Breast epithelium (tissue), 3 donors: ENCODE measurements at regions not wholly inside any gene's neighbourhood (a gene's known extent, or its start where the extent isn't known, plus 50 kb on each side); places are given as distances from the start of the nearest gene placed in this dataset.

Experiments
- CTCF ChIP-seq, 3 donors: fragments of 450-650 bp; IDR thresholded peaks; one replicate each; pipeline ENCODE4 v1.5.1; 2016 to 2017; ENCODE audit warnings: antibody characterized with exemption in 3 of 3, mild to moderate bottlenecking in 3 of 3, moderate library complexity in 3 of 3
- POLR2AphosphoS5 ChIP-seq, 3 donors: sonication (generic); formaldehyde crosslinking; IDR thresholded peaks; one replicate each; pipeline ENCODE4 v1.6.1; 2017; ENCODE audit warnings: antibody characterized with exemption in 3 of 3

- TF ChIP-seq CTCF (IDR thresholded peaks at IDR 0.05) = no peak
- TF ChIP-seq POLR2AphosphoS5 (IDR thresholded peaks at IDR 0.05) = no peak
Observed at GRCh38 chr9:115373710-115374045, 255.7 kb upstream of the TNC start.
